Gastroesophageal sphincter (tissue), 3 donors: ENCODE measurements at regions not wholly inside any gene's neighbourhood (a gene's known extent, or its start where the extent isn't known, plus 50 kb on each side); places are given as distances from the start of the nearest gene placed in this dataset.

Experiments used
- CTCF ChIP-seq, 4 experiments: fragments of 200-600 bp in 2 of 4; fragments of 450-650 bp in 2 of 4; sonication (generic) in 1 of 4; IDR thresholded peaks; one replicate each; pipeline ENCODE4 v1.5.1; 2017 to 2019; ENCODE audit warnings: antibody characterized with exemption in 4 of 4, mild to moderate bottlenecking in 2 of 4, moderate library complexity in 2 of 4
- POLR2A ChIP-seq, 2 donors: fragments of 450-650 bp; IDR thresholded peaks; one replicate each; pipeline ENCODE4 v1.6.1; 2017; ENCODE audit warnings: antibody characterized with exemption in 2 of 2, mild to moderate bottlenecking in 2 of 2, moderate library complexity in 1 of 2
- POLR2AphosphoS5 ChIP-seq: sonication (generic); formaldehyde crosslinking; IDR thresholded peaks from one replicate; pipeline ENCODE4 v1.6.1; 2017; ENCODE audit warnings: antibody characterized with exemption

GRCh38 chr4:83768146-83768545 is 232.2 kb downstream of the GPAT3 start:
- TF ChIP-seq CTCF (IDR thresholded peaks at IDR 0.05), result no peak
- no peak for TF ChIP-seq POLR2A (IDR thresholded peaks at IDR 0.05)
- no peak for TF ChIP-seq POLR2AphosphoS5
